ENCODE measurements at regions not wholly inside any gene's neighbourhood (a gene's known extent, or its start where the extent isn't known, plus 50 kb on each side); places are given as distances from the start of the nearest gene placed in this dataset.

- DNase-seq, result no peak
Measured at GRCh38 chr9:121550041-121550440, 50.4 kb upstream of the GGTA1 start.

GRCh38 chr9:121550569-121551512, 51.2 kb upstream of the GGTA1 start:
- DNase-seq, result peak; percentile 83

GRCh38 chr9:121551985-121552753, 52.5 kb upstream of the GGTA1 start:
- DNase-seq, result no peak

GRCh38 chr9:121556082-121556481, 56.4 kb upstream of the GGTA1 start:
- no peak for DNase-seq

- no peak for DNase-seq
Measured at GRCh38 chr9:121556580-121556979, 56.9 kb upstream of the GGTA1 start.

GRCh38 chr9:121557581-121558447, 58.2 kb upstream of the GGTA1 start:
- DNase-seq, result peak; percentile 46

- DNase-seq, result no peak
Measured at GRCh38 chr9:121558473-121558872, 58.8 kb upstream of the GGTA1 start.

GRCh38 chr9:121559183-121559582, 59.5 kb upstream of the GGTA1 start:
- DNase-seq, result peak; percentile 12

GRCh38 chr9:121560921-121561320, 61.3 kb upstream of the GGTA1 start:
- no peak for DNase-seq

- DNase-seq, result no peak
Measured at GRCh38 chr9:121561385-121562222, 62.0 kb upstream of the GGTA1 start.

GRCh38 chr9:121562301-121562700, 62.7 kb upstream of the GGTA1 start:
- DNase-seq, result no peak

- DNase-seq, result no peak
Measured at GRCh38 chr9:121563425-121563824, 63.8 kb upstream of the GGTA1 start.

- DNase-seq, result no peak
Measured at GRCh38 chr9:121563881-121564460, 64.3 kb upstream of the GGTA1 start.

GRCh38 chr9:121564504-121565260, 65.0 kb upstream of the GGTA1 start:
- DNase-seq, result no peak

GRCh38 chr9:121566481-121567465, 67.1 kb upstream of the GGTA1 start:
- DNase-seq, result no peak

GRCh38 chr9:121567500-121568342, 68.1 kb upstream of the GGTA1 start:
- DNase-seq, result no peak

- DNase-seq, result no peak
Measured at GRCh38 chr9:121568343-121569265, 69.0 kb upstream of the GGTA1 start.

All from activated CD4-positive, alpha-beta T cell treated with anti-CD3 and anti-CD28 coated beads, Interleukin-2, Interleukin-6, amounts not matched to agents 100 ng/mL and 50 ng/mL, durations not matched to agents 16 hours and 8 hours (primary cell).